ENCODE measurements at regions not wholly inside any gene's neighbourhood (a gene's known extent, or its start where the extent isn't known, plus 50 kb on each side); places are given as distances from the start of the nearest gene placed in this dataset.

GRCh38 chr11:123308077-123308476, 113.0 kb upstream of the CLMP start:
- TF ChIP-seq CTCF (IDR thresholded peaks at IDR 0.05; ENCODE audit: low read length), result no peak
- TF ChIP-seq EZH2phosphoT487 (IDR thresholded peaks at IDR 0.05; ENCODE audit: low read length), result no peak

Measured in MM.1S (cell line).